GM12891 (cell line): ENCODE measurements at regions not wholly inside any gene's neighbourhood (a gene's known extent, or its start where the extent isn't known, plus 50 kb on each side); places are given as distances from the start of the nearest gene placed in this dataset.

Experiments
- PAX5 ChIP-seq: IDR thresholded peaks from 2 replicates; pipeline ENCODE4 v1.6.1; 2011; ENCODE audit warnings: low read length, moderate library complexity, mild to moderate bottlenecking; ENCODE audit not compliant: insufficient read depth, severe bottlenecking
- POLR2A ChIP-seq: IDR thresholded peaks from 2 replicates; pipeline ENCODE4 v1.6.1; 2011; ENCODE audit warnings: low read depth, low read length, control low read depth
- POLR2AphosphoS5 ChIP-seq: IDR thresholded peaks from 2 replicates; pipeline ENCODE4 v1.6.1; 2011; ENCODE audit warnings: low read depth, low read length, control low read depth
- SPI1 ChIP-seq: IDR thresholded peaks from 2 replicates; pipeline ENCODE4 v1.6.1; 2011; ENCODE audit warnings: low read depth, low read length, control low read depth
- TAF1 ChIP-seq: IDR thresholded peaks from 2 replicates; pipeline ENCODE4 v1.6.1; 2011; ENCODE audit warnings: low read depth, low read length, control low read depth

DNA sequence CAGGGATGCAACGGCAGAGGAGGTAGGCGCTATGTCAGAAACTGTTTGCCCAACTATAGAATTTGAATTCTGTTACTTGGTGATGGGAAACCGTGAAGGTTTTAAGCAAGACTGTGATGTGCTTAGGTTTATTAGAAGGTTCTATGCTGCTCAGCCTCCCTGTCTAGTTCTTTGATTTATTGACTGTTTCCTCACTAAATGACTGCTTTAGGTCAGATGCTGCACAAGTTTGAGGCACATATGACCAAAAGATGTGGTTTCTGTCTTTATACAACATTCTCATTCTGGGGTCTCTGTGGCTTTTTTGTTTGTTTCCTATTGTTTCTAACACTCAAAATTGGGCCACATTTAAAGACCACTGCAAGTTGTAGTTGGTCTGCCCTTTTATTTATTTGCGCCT, 323.0 kb upstream of the OBI1 start:
- TF ChIP-seq POLR2AphosphoS5 (no peak), POLR2A (no peak), SPI1 (no peak), PAX5 (no peak), TAF1 (no peak)
